ENCODE measurements at regions not wholly inside any gene's neighbourhood (a gene's known extent, or its start where the extent isn't known, plus 50 kb on each side); places are given as distances from the start of the nearest gene placed in this dataset.

DNA sequence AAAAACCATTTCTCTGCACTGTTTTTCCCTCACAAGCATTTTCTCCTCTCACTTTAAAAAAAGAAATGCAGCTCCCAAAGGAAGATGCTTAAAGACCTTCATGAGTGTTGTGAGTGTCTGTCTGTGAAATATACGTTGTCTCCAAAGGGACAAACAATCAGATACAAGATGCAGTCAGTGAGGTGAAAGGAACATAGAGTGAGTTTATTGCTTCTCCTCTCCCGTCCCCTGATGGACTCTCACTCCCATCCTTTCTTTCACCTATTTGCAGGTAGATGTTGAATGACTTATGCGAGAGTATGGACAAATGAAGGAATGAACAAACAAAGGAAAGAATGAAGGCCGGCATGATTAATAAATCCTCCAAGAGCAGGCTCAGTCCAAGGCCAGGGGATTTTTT, 561.2 kb upstream of the DIPK2B start:
- CTCF ChIA-PET = no interaction called here
- Histone ChIP-seq H4K20me1 (replicated peaks; ENCODE audit: control insufficient read depth, extremely low read depth, insufficient read depth, low read length) (no peaks in the 10 kb centered on the region), H3K79me2 (ENCODE audit: control insufficient read depth, insufficient read depth, low read length) (peaks cover 96% of the 10 kb centered on the region), H3K4me2 (ENCODE audit: insufficient read depth, low read length) (peak overlapping the region; percentile 68), H3K36me3 (ENCODE audit: control insufficient read depth in 2 of 2, extremely low read depth in 1 of 2, insufficient read depth in 2 of 2, low read length in 2 of 2) (peaks cover 0 to 5% of the 10 kb centered on the region in 2 experiments), H3K9me3 (replicated peaks; ENCODE audit: control insufficient read depth, insufficient read depth, low read length) (no peaks in the 10 kb centered on the region), H3K27me3 (ENCODE audit: control insufficient read depth in 2 of 2, insufficient read depth in 2 of 2, low read length in 2 of 2) (no peaks in the 10 kb centered on the region), H2AFZ (ENCODE audit: low read depth, low read length) (no peak overlapping the region), H3K9ac (replicated peaks; ENCODE audit: extremely low read depth, insufficient read depth, low read length) (peak overlapping the region; percentile 43), H3K9me1 (replicated peaks; ENCODE audit: control insufficient read depth, extremely low read depth, insufficient read depth, low read length) (no peaks in the 10 kb centered on the region), H3K4me3 (replicated peaks in 1 of 3; ENCODE audit: insufficient read depth in 1 of 3, low read depth in 1 of 3, low read length in 3 of 3) (no peak overlapping the region), H3K27ac (ENCODE audit: insufficient read depth, low read depth, low read length) (peak overlapping the region; percentile 10), H3K4me1 (ENCODE audit: control insufficient read depth, extremely low read depth, insufficient read depth, low read length) (peaks cover 81% of the 10 kb centered on the region)
- no peak for FAIRE-seq
- dilution Hi-C loops (cut with MboI; ENCODE audit: extremely low pct_ligation_motif_present, low sequenced_read_pairs) = no loop called here
- TF ChIP-seq, protein P1, sequence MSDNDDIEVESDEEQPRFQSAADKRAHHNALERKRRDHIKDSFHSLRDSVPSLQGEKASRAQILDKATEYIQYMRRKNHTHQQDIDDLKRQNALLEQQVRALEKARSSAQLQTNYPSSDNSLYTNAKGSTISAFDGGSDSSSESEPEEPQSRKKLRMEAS (IDR thresholded peaks at IDR 0.05; ENCODE audit: insufficient read depth, insufficient read length) = no peak
- TF ChIP-seq GATA2 (IDR thresholded peaks at IDR 0.05; ENCODE audit: insufficient read depth, insufficient read length, low read depth, low read length) (no peak), POLR2A (IDR thresholded peaks at IDR 0.05; ENCODE audit: low read depth, low read length) (no peak), JUN (IDR thresholded peaks at IDR 0.05; ENCODE audit: borderline replicate concordance, insufficient read depth, insufficient read length, low read depth) (no peak), MYC (IDR thresholded peaks at IDR 0.05; ENCODE audit: low read depth, low read length) (no peak)
- POLR2A ChIA-PET = no interaction called here
- intact Hi-C loops (cut with micrococcal nuclease) = no loop called here
- DNase-seq (ENCODE audit: low read depth, low spot score) = no peak
- BruUV-seq (replicated peaks) = no TSS peak

DNA sequence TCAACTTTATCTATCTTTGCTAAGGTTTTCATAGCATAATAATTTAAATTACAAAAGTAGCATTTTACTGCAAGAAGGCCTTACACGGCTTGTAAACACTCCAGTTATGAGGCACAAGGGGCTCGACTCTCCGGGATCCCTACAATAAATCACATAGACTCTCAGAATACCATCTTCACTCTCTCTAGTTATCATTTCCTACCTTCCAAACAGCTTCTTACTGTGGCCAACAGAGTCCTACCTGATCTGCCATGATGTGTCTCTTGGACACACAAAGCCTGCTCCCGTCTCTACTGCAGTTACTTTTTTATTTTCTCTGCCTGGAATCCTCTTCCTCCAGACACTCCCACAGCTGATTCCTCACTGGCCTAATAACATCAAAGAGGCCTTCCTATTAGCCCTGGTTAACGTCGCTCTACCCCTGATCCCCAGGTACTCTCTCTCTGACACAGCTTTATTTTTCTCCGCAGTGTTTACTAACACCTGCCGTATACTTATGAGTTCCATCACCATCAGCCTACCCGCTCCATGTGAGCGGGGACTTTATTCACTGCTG, 559.6 kb upstream of the DIPK2B start:
- Histone ChIP-seq H3K9me1 (replicated peaks; ENCODE audit: control insufficient read depth, extremely low read depth, insufficient read depth, low read length) (no peaks in the 10 kb centered on the region), H3K4me1 (ENCODE audit: control insufficient read depth, extremely low read depth, insufficient read depth, low read length) (peaks cover 93% of the 10 kb centered on the region), H3K36me3 (ENCODE audit: control insufficient read depth in 2 of 2, extremely low read depth in 1 of 2, insufficient read depth in 2 of 2, low read length in 2 of 2) (peaks cover 0 to 5% of the 10 kb centered on the region in 2 experiments), H3K27me3 (ENCODE audit: control insufficient read depth in 2 of 2, insufficient read depth in 2 of 2, low read length in 2 of 2) (no peaks in the 10 kb centered on the region), H3K9ac (replicated peaks; ENCODE audit: extremely low read depth, insufficient read depth, low read length) (peak overlapping the region; percentile 52), H3K27ac (ENCODE audit: insufficient read depth, low read depth, low read length) (peak overlapping the region; percentile 94), H4K20me1 (replicated peaks; ENCODE audit: control insufficient read depth, extremely low read depth, insufficient read depth, low read length) (no peaks in the 10 kb centered on the region), H3K4me2 (ENCODE audit: insufficient read depth, low read length) (peak overlapping the region; percentile 68), H3K4me3 (replicated peaks in 1 of 3; ENCODE audit: insufficient read depth in 1 of 3, low read depth in 1 of 3, low read length in 3 of 3) (peak overlapping the region in 1 of 3 experiments; percentile 21), H3K9me3 (replicated peaks; ENCODE audit: control insufficient read depth, insufficient read depth, low read length) (no peaks in the 10 kb centered on the region), H3K79me2 (ENCODE audit: control insufficient read depth, insufficient read depth, low read length) (peaks cover 96% of the 10 kb centered on the region), H2AFZ (ENCODE audit: low read depth, low read length) (no peak overlapping the region)
- CTCF ChIA-PET = interaction anchor here (2.5 kb wide), 2 partner anchors 10 to 616 kb away, joined by 7 to 12 read pairs; no protein-coding TSS in a partner anchor
- POLR2A ChIA-PET = interaction anchor here (2.0 kb wide), 1 partner anchor 10 kb away, joined by 14 read pairs; no protein-coding TSS in a partner anchor
- BruUV-seq (replicated peaks) = no TSS peak
- FAIRE-seq (no peak), DNase-seq (ENCODE audit: low read depth, low spot score) (no peak)
- intact Hi-C loops (cut with micrococcal nuclease) = no loop called here
- dilution Hi-C loops (cut with MboI; ENCODE audit: extremely low pct_ligation_motif_present, low sequenced_read_pairs) = no loop called here
- TF ChIP-seq POLR2A (IDR thresholded peaks at IDR 0.05; ENCODE audit: low read depth, low read length) (peak; percentile 73), MYC (IDR thresholded peaks at IDR 0.05; ENCODE audit: low read depth, low read length) (no peak), GATA2 (IDR thresholded peaks at IDR 0.05; ENCODE audit: insufficient read depth, insufficient read length, low read depth, low read length) (no peak), EZH2 (IDR thresholded peaks at IDR 0.05; ENCODE audit: borderline replicate concordance, low read depth, low read length, severe bottlenecking) (no peak), FOS (IDR thresholded peaks at IDR 0.05; ENCODE audit: borderline replicate concordance, insufficient read depth, low read length) (no peak), JUN (IDR thresholded peaks at IDR 0.05; ENCODE audit: borderline replicate concordance, insufficient read depth, insufficient read length, low read depth) (no peak), POLR2AphosphoS5 (IDR thresholded peaks at IDR 0.05; ENCODE audit: insufficient read depth, low read depth, low read length) (peak; percentile 55)
- TF ChIP-seq, protein P2, sequence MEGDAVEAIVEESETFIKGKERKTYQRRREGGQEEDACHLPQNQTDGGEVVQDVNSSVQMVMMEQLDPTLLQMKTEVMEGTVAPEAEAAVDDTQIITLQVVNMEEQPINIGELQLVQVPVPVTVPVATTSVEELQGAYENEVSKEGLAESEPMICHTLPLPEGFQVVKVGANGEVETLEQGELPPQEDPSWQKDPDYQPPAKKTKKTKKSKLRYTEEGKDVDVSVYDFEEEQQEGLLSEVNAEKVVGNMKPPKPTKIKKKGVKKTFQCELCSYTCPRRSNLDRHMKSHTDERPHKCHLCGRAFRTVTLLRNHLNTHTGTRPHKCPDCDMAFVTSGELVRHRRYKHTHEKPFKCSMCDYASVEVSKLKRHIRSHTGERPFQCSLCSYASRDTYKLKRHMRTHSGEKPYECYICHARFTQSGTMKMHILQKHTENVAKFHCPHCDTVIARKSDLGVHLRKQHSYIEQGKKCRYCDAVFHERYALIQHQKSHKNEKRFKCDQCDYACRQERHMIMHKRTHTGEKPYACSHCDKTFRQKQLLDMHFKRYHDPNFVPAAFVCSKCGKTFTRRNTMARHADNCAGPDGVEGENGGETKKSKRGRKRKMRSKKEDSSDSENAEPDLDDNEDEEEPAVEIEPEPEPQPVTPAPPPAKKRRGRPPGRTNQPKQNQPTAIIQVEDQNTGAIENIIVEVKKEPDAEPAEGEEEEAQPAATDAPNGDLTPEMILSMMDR (IDR thresholded peaks at IDR 0.05; ENCODE audit: extremely low read depth in 1 of 2, insufficient read depth in 1 of 2, low read depth in 1 of 2, low read length in 2 of 2) = no peak
- TF ChIP-seq, protein P1 (IDR thresholded peaks at IDR 0.05; ENCODE audit: insufficient read depth, insufficient read length) = no peak
